Mesodermal cell (in vitro differentiated cells): ENCODE measurements at regions not wholly inside any gene's neighbourhood (a gene's known extent, or its start where the extent isn't known, plus 50 kb on each side); places are given as distances from the start of the nearest gene placed in this dataset.
"Not testable (repeated sequence)": the region's sequence is repeated elsewhere in the genome, so short reads cannot be mapped to it uniquely, and the experiment has no call there.

Experiments used
- H3K27ac ChIP-seq: 2 replicates; pipeline ENCODE4 v1.7.0; 2013; ENCODE audit warnings: mild to moderate bottlenecking, low read depth, low read length, moderate library complexity; ENCODE audit not compliant: severe bottlenecking
- H3K36me3 ChIP-seq: 2 replicates; pipeline ENCODE4 v1.7.1; 2013; ENCODE audit warnings: mild to moderate bottlenecking, low read length, moderate library complexity; ENCODE audit not compliant: control insufficient read depth, insufficient read depth
- H3K4me1 ChIP-seq: one replicate; pipeline ENCODE4 v1.7.1; 2013; ENCODE audit warnings: mild to moderate bottlenecking, low read length; ENCODE audit not compliant: insufficient read depth, control insufficient read depth, poor library complexity, severe bottlenecking
- H3K4me3 ChIP-seq: 2 replicates; pipeline ENCODE4 v1.7.0; 2013; ENCODE audit warnings: low read length, control low read depth, mild to moderate bottlenecking; ENCODE audit not compliant: insufficient read depth, poor library complexity, severe bottlenecking; ENCODE audit errors: extremely low read depth
- H3K9me3 ChIP-seq: 2 replicates; pipeline ENCODE4 v1.7.1; 2013; ENCODE audit warnings: mild to moderate bottlenecking, low read length, moderate library complexity; ENCODE audit not compliant: control insufficient read depth
- WGBS, 2 experiments: methylation state at CpG; one replicate each; pipeline ENCODE4 v1.1.5; 2013; ENCODE audit warnings: missing lambda C conversion rate in 2 of 2; ENCODE audit not compliant: insufficient coverage in 2 of 2; 5-methylcytosine and 5-hydroxymethylcytosine counted together

DNA sequence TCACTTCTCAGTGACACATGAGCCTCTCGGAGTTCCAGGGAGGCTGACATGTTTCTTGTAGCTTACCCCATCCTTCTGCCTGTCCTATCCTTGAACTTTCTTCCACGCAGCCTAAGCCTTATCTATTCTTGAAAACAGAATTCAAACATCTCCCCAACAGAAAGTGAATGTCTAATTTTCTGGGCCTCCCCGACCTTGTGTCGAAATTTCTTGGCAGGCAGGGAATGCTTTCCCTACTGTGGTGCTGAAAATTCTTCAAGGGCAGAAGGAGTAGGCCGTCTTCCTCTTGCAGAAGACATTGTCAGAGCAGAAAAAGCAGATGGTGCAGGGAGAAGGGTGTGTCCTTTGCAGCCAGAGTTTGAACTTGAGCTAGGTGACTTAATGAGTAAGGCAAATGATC, 63.0 kb upstream of the TCL1B start:
- Histone ChIP-seq H3K36me3 (no peaks in the 10 kb centered on the region), H3K4me3 (no peak overlapping the region), H3K27ac (no peak overlapping the region), H3K9me3 (no peaks in the 10 kb centered on the region), H3K4me1 (no peaks in the 10 kb centered on the region)
- 86 to 87% methylated on average over 4 to 5 of the region's 5 CpGs for WGBS, 2 experiments

DNA sequence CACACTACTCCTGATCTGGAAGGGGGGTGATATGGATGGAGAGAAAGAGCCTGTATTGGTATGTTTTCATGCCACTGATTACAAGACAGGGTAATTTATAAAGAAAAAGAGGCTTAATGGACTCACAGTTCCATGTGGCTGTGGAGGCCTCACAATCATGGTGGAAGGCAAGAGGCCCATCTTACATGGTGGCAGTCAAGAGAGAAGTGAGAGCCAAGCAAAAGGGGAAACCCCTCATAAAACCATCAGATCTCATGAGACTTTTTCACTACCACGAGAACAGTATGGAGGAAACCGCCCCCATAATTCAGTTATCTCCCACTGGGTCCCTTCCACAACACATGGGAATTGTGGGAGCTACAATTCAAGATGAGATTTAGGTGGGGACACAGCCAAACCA, 60.5 kb upstream of the TCL1B start:
- 100% methylated on average over 2 of the region's 2 CpGs; no CpG with 5 or more reads in 1 of the 2 experiments for WGBS, 2 experiments
- H3K4me3 ChIP-seq, H3K36me3 ChIP-seq, H3K27ac ChIP-seq, H3K4me1 ChIP-seq, H3K9me3 ChIP-seq: not testable (repeated sequence)

DNA sequence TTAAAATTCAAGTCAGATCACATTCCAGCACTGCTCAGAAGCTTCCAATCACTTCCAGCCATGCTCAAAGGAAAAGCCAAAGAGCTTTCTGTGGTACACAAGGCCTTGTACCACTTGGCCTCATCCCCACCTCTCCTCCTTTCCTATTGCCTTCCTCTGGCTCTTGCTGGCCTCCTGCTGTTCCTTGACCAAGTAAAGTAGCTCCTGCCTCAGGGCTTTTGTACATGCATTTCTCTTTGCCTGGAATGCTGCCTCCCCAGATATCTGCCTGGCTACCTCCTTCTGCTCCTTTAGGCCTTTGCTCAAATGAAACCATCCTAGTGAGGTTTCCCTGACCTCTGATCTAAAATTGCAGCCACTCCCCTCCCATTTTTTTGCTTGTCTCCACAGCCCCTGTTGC, 51.2 kb upstream of the TCL1B start:
- H3K36me3 ChIP-seq: no peaks in the 10 kb centered on the region
- H3K27ac ChIP-seq: no peak overlapping the region
- H3K4me3 ChIP-seq: no peak overlapping the region
- H3K9me3 ChIP-seq: no peaks in the 10 kb centered on the region
- H3K4me1 ChIP-seq: no peaks in the 10 kb centered on the region
